GM18951 (cell line): ENCODE measurements at regions not wholly inside any gene's neighbourhood (a gene's known extent, or its start where the extent isn't known, plus 50 kb on each side); places are given as distances from the start of the nearest gene placed in this dataset.

Source experiments
- POLR2A ChIP-seq: IDR thresholded peaks from 4 replicates; pipeline ENCODE4 v1.6.1; 2011; ENCODE audit warnings: mild to moderate bottlenecking; ENCODE audit not compliant: insufficient read length, insufficient read depth; ENCODE audit errors: extremely low read depth
- in situ Hi-C: fragments of 300-500 bp; cut with MboI; formaldehyde crosslinking; loops from one replicate; pipeline ENCODE4 v1.12.0; 2022; ENCODE audit warnings: low sequenced_read_pairs, mixed read lengths, inconsistent platforms; ENCODE audit not compliant: unreplicated experiment

- TF ChIP-seq POLR2A, result no peak
- in situ Hi-C loops, result no loop called here
These were observed 77.4 kb upstream of the OSR1 start for GRCh38 chr2:19435815-19436214.

- in situ Hi-C loops, result no loop called here
- TF ChIP-seq POLR2A, result no peak
These were observed 76.0 kb upstream of the OSR1 start for GRCh38 chr2:19434413-19434812.

GRCh38 chr2:19426941-19427340 is 68.5 kb upstream of the OSR1 start:
- in situ Hi-C loops, result no loop called here
- no peak for TF ChIP-seq POLR2A

- in situ Hi-C loops, result no loop called here
- no peak for TF ChIP-seq POLR2A
These were observed 67.7 kb upstream of the OSR1 start for GRCh38 chr2:19426144-19426543.

- TF ChIP-seq POLR2A, result no peak
- in situ Hi-C loops, result no loop called here
These were observed 67.0 kb upstream of the OSR1 start for GRCh38 chr2:19425419-19425818.

- TF ChIP-seq POLR2A, result no peak
These were observed 60.9 kb upstream of the OSR1 start for GRCh38 chr2:19419211-19419880.

GRCh38 chr2:19416784-19417684 is 58.6 kb upstream of the OSR1 start:
- in situ Hi-C loops, result no loop called here
- TF ChIP-seq POLR2A, result no peak

More at GRCh38 chr2:19419211-19419880, 60.9 kb upstream of the OSR1 start:
- in situ Hi-C loops, result no loop called here

GRCh38 chr2:19416083-19416482 is 57.7 kb upstream of the OSR1 start:
- no peak for TF ChIP-seq POLR2A
- in situ Hi-C loops, result no loop called here

GRCh38 chr2:19409046-19409445 is 50.6 kb upstream of the OSR1 start:
- in situ Hi-C loops, result no loop called here
- no peak for TF ChIP-seq POLR2A

GRCh38 chr2:19408592-19408991 is 50.2 kb upstream of the OSR1 start:
- no peak for TF ChIP-seq POLR2A
- in situ Hi-C loops, result no loop called here
